SK-N-SH (cell line): ENCODE measurements at regions not wholly inside any gene's neighbourhood (a gene's known extent, or its start where the extent isn't known, plus 50 kb on each side); places are given as distances from the start of the nearest gene placed in this dataset.

Experiments
- CTCF ChIA-PET: fragments of 300-600, 350-600 bp; formaldehyde crosslinking; extraction: SDS; loops from one replicate; lab custom pipeline; 2021; lab: Yijun Ruan, JAX
- POLR2A ChIA-PET: fragments of 350-600 bp; sonication (Branson Sonifier 250); formaldehyde crosslinking; extraction: SDS; loops from one replicate; lab custom pipeline; 2020; ENCODE audit warnings: antibody characterized with exemption, inconsistent platforms; lab: Yijun Ruan, JAX
- DNase-seq: peaks from one replicate; pipeline ENCODE4 v3.0.0; 2012
- H2AFZ ChIP-seq: fragments of 200-600 bp; sonication (generic); 2 replicates; pipeline ENCODE4 v1.8.1; 2016; ENCODE audit warnings: antibody characterized with exemption, mild to moderate bottlenecking, low read depth
- H3F3A ChIP-seq: fragments of 200-600 bp; sonication (generic); replicated peaks from 2 replicates; pipeline ENCODE3; 2016; ENCODE audit warnings: antibody characterized with exemption, mild to moderate bottlenecking; ENCODE audit not compliant: insufficient read depth
- H3K27ac ChIP-seq, 2 experiments: fragments of 200-500 bp in 1 of 2; fragments of 200-600 bp in 1 of 2; sonication (Bioruptor generic) in 1 of 2; sonication (generic), shearing (Covaris generic) in 1 of 2; 2 replicates each; pipeline versions ENCODE4 v1.5.1 to v1.6.1; 2014 to 2016; ENCODE audit warnings: low read depth in 2 of 2, inconsistent platforms in 1 of 2, low read length in 1 of 2, mild to moderate bottlenecking in 1 of 2, mixed read lengths in 1 of 2
- H3K27me3 ChIP-seq: fragments of 200-600 bp; sonication (generic), shearing (Covaris generic); 2 replicates; pipeline ENCODE4 v1.6.1; 2016; ENCODE audit warnings: mixed run types; ENCODE audit not compliant: insufficient read depth
- H3K36me3 ChIP-seq, 2 experiments: fragments of 200-500 bp in 1 of 2; fragments of 200-600 bp in 1 of 2; sonication (Bioruptor generic) in 1 of 2; sonication (generic) in 1 of 2; replicated peaks in 1 of 2; 2 replicates each; pipeline versions ENCODE3 to v1.5.1; 2014 to 2016; ENCODE audit warnings: low read length in 1 of 2, mild to moderate bottlenecking in 1 of 2; ENCODE audit not compliant: insufficient read depth in 2 of 2, control insufficient read depth in 1 of 2
- H3K4me1 ChIP-seq, 2 experiments: fragments of 200-500 bp in 1 of 2; fragments of 200-600 bp in 1 of 2; sonication (Bioruptor generic) in 1 of 2; sonication (generic), shearing (Covaris generic) in 1 of 2; 2 replicates each; pipeline versions ENCODE4 v1.5.1 to v1.6.1; 2014 to 2016; ENCODE audit warnings: low read depth in 1 of 2, low read length in 1 of 2, mixed run types in 1 of 2; ENCODE audit not compliant: insufficient read depth in 2 of 2, control insufficient read depth in 1 of 2
- H3K4me2 ChIP-seq: fragments of 200-600 bp; sonication (generic), shearing (Covaris generic); 2 replicates; pipeline ENCODE4 v1.6.1; 2017; ENCODE audit warnings: mixed run types
- H3K4me3 ChIP-seq, 2 experiments: fragments of 200-500 bp in 1 of 2; fragments of 200-600 bp in 1 of 2; sonication (Bioruptor generic) in 1 of 2; sonication (generic), shearing (Covaris generic) in 1 of 2; 2 replicates each; pipeline versions ENCODE4 v1.5.1 to v1.8.1; 2014 to 2016; ENCODE audit warnings: low read depth in 2 of 2, inconsistent platforms in 1 of 2, low read length in 1 of 2, mild to moderate bottlenecking in 1 of 2, mixed read lengths in 1 of 2, moderate library complexity in 1 of 2
- H3K79me2 ChIP-seq: fragments of 200-600 bp; sonication (generic); 2 replicates; pipeline ENCODE4 v1.8.1; 2017; ENCODE audit warnings: mild to moderate bottlenecking; ENCODE audit not compliant: insufficient read depth
- H3K9ac ChIP-seq: fragments of 200-600 bp; sonication (generic); 2 replicates; pipeline ENCODE4 v1.6.1; 2017; ENCODE audit warnings: mixed run types
- H3K9me2 ChIP-seq: fragments of 200-600 bp; sonication (generic); 2 replicates; pipeline ENCODE4 v1.6.1; 2017; ENCODE audit warnings: mixed run types
- H3K9me3 ChIP-seq: fragments of 200-600 bp; sonication (generic); 2 replicates; pipeline ENCODE4 v1.6.1; 2017; ENCODE audit warnings: mixed run types, mild to moderate bottlenecking, moderate library complexity
- H4K20me1 ChIP-seq: fragments of 200-600 bp; sonication (generic); 2 replicates; pipeline ENCODE4 v1.6.1; 2017; ENCODE audit warnings: mild to moderate bottlenecking, mixed run types; ENCODE audit not compliant: insufficient read depth
- EP300 ChIP-seq, 2 experiments: IDR thresholded peaks; 2 replicates each; pipeline versions ENCODE4 v1.4.0 to v1.6.1; 2012; ENCODE audit warnings: borderline replicate concordance in 1 of 2, low read depth in 1 of 2, low read length in 1 of 2
- EZH2phosphoT487 ChIP-seq: fragments of 200-600 bp; sonication (generic); IDR thresholded peaks from 2 replicates; pipeline ENCODE4 v1.6.1; 2017; ENCODE audit warnings: low read depth, mixed run types, mild to moderate bottlenecking, antibody characterized with exemption, moderate library complexity, borderline replicate concordance
- GABPA ChIP-seq: IDR thresholded peaks from 2 replicates; pipeline ENCODE4 v1.4.0; 2012; ENCODE audit warnings: low read depth, mild to moderate bottlenecking
- IRF3 ChIP-seq: fragments of 150-350 bp; IDR thresholded peaks from 2 replicates; pipeline ENCODE4 v1.6.1; 2016; ENCODE audit warnings: mild to moderate bottlenecking, low read depth, low read length
- JUND ChIP-seq: IDR thresholded peaks from 2 replicates; pipeline ENCODE4 v1.4.0; 2012
- MEF2A ChIP-seq: IDR thresholded peaks from 2 replicates; pipeline ENCODE4 v1.4.0; 2012; ENCODE audit warnings: low read depth, borderline replicate concordance
- MXI1 ChIP-seq: IDR thresholded peaks from 2 replicates; pipeline ENCODE4 v1.6.1; 2012; ENCODE audit warnings: mild to moderate bottlenecking, low read depth, low read length, improper control_type of control experiment
- NFIC ChIP-seq: IDR thresholded peaks from 2 replicates; pipeline ENCODE4 v1.4.0; 2012; ENCODE audit warnings: borderline replicate concordance
- POLR2AphosphoS5 ChIP-seq: IDR thresholded peaks from 2 replicates; pipeline ENCODE4 v1.6.1; 2012; ENCODE audit warnings: low read depth, low read length
- REST ChIP-seq: IDR thresholded peaks from 2 replicates; pipeline ENCODE4 v1.6.1; 2012; ENCODE audit warnings: mild to moderate bottlenecking, low read depth, low read length, moderate library complexity
- RXRA ChIP-seq: IDR thresholded peaks from 2 replicates; pipeline ENCODE4 v1.4.0; 2012; ENCODE audit warnings: low read depth, mild to moderate bottlenecking, borderline replicate concordance
- SMC3 ChIP-seq: IDR thresholded peaks from 2 replicates; pipeline ENCODE4 v1.6.1; 2012; ENCODE audit warnings: low read depth, low read length, improper control_type of control experiment
- TAF1 ChIP-seq: IDR thresholded peaks from 2 replicates; pipeline ENCODE4 v1.6.1; 2012; ENCODE audit warnings: low read depth, mild to moderate bottlenecking, low read length, moderate library complexity, borderline replicate concordance
- USF1 ChIP-seq: IDR thresholded peaks from 2 replicates; pipeline ENCODE4 v1.4.0; 2012; ENCODE audit warnings: low read depth, borderline replicate concordance
- ZBTB33 ChIP-seq: IDR thresholded peaks from 2 replicates; pipeline ENCODE4 v1.4.0; 2012; ENCODE audit warnings: low read depth, borderline replicate concordance
- WGBS: methylation state at CpG from one replicate; pipeline ENCODE4 v1.1.6; 2017; ENCODE audit warnings: low lambda C conversion rate; 5-methylcytosine and 5-hydroxymethylcytosine counted together

GRCh38 chr9:134536931-134537330 lies 104.7 kb upstream of the COL5A1 start:
- H3K4me2 ChIP-seq: peak overlapping the region; percentile 53
- ChIA-PET POLR2A (no interaction called here), CTCF (interaction anchor here (1.1 kb wide), 1 partner anchor 87 kb away, joined by 3 read pairs; no protein-coding TSS in a partner anchor)
- no peak overlapping the region for H3K27ac ChIP-seq
- TF ChIP-seq POLR2AphosphoS5 (no peak), REST (no peak), MXI1 (no peak), IRF3 (no peak), RXRA (no peak), TAF1 (no peak)
- H3K79me2 ChIP-seq: no peaks in the 10 kb centered on the region
- DNase-seq: no peak
- no peak overlapping the region for H3K4me3 ChIP-seq
- H3K4me1 ChIP-seq: peaks cover 3 to 5% of the 10 kb centered on the region in 2 experiments; a peak in 2 of 4 replicates
- no peaks in the 10 kb centered on the region for H3K27me3 ChIP-seq
- no peak overlapping the region for H3K9ac ChIP-seq
- no peaks in the 10 kb centered on the region for H3K9me3 ChIP-seq
- H4K20me1 ChIP-seq: no peaks in the 10 kb centered on the region
- no peak overlapping the region for H2AFZ ChIP-seq
- WGBS: 82% methylated on average over 13 of the region's 14 CpGs
- H3F3A ChIP-seq: no peaks in the 10 kb centered on the region
- no peaks in the 10 kb centered on the region for H3K9me2 ChIP-seq
- no peaks in the 10 kb centered on the region for H3K36me3 ChIP-seq

- Histone ChIP-seq H3K79me2 (no peaks in the 10 kb centered on the region), H3K27ac (no peak overlapping the region), H3F3A (no peaks in the 10 kb centered on the region), H3K9me3 (no peaks in the 10 kb centered on the region), H3K36me3 (no peaks in the 10 kb centered on the region), H3K4me1 (peaks cover 3 to 5% of the 10 kb centered on the region in 2 experiments; a peak in 2 of 4 replicates), H3K9me2 (no peaks in the 10 kb centered on the region), H3K27me3 (no peaks in the 10 kb centered on the region), H3K9ac (no peak overlapping the region), H3K4me3 (no peak overlapping the region), H2AFZ (no peak overlapping the region), H3K4me2 (no peak overlapping the region), H4K20me1 (no peaks in the 10 kb centered on the region)
- WGBS: 90% methylated on average over 17 of the region's 21 CpGs
- ChIA-PET CTCF (interaction anchor here (0.7 to 1.2 kb wide), 2 partner anchors 20 to 95 kb away, joined by 3 read pairs; no protein-coding TSS in a partner anchor), POLR2A (no interaction called here)
- DNase-seq: no peak
- TF ChIP-seq TAF1 (no peak), EP300 (IDR thresholded peaks at IDR 0.05; ENCODE audit: borderline replicate concordance in 1 of 2, low read depth in 1 of 2, low read length in 1 of 2) (no peak), SMC3 (no peak), ZBTB33 (no peak), NFIC (no peak), POLR2AphosphoS5 (no peak), USF1 (no peak), JUND (no peak), EZH2phosphoT487 (no peak), GABPA (no peak), MEF2A (no peak)
Observed at GRCh38 chr9:134537951-134538641, 103.5 kb upstream of the COL5A1 start.
